HL-60 (cell line): ENCODE measurements at regions not wholly inside any gene's neighbourhood (a gene's known extent, or its start where the extent isn't known, plus 50 kb on each side); places are given as distances from the start of the nearest gene placed in this dataset.

Experiments used
- GABPA ChIP-seq: IDR thresholded peaks from 2 replicates; pipeline ENCODE4 v1.6.1; 2012; ENCODE audit warnings: low read depth
- TF ChIP-seq, protein P1 (sequence below): IDR thresholded peaks from one replicate; pipeline ENCODE4 v1.5.1; 2011; ENCODE audit warnings: low read length, control low read depth, inconsistent platforms; ENCODE audit not compliant: insufficient read depth
- TF ChIP-seq, protein P2 (sequence below): IDR thresholded peaks from 2 replicates; pipeline ENCODE4 v1.6.1; 2012; ENCODE audit warnings: low read depth; ENCODE audit not compliant: insufficient replicate concordance

DNA sequence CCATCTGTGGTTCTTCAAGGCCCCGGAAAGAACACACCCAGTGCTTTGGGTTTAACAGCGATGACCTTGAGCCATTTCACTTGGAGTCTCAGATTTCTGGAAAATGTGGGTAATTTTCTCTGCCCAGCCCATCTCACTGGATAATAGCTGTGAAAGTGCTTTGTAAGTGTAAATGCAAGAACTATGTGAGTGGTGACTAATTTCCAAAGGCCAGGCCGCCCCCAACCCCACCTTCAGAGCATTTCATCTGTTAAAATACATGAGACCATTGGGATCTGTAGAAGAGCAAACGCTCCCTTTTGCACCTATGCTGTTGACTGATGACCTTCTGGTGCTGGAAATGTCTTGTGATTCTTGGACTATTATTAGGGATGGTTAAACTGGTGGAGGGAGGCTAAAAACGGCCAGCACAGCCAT is 196.8 kb upstream of the LPP start:
- TF ChIP-seq, protein P1, sequence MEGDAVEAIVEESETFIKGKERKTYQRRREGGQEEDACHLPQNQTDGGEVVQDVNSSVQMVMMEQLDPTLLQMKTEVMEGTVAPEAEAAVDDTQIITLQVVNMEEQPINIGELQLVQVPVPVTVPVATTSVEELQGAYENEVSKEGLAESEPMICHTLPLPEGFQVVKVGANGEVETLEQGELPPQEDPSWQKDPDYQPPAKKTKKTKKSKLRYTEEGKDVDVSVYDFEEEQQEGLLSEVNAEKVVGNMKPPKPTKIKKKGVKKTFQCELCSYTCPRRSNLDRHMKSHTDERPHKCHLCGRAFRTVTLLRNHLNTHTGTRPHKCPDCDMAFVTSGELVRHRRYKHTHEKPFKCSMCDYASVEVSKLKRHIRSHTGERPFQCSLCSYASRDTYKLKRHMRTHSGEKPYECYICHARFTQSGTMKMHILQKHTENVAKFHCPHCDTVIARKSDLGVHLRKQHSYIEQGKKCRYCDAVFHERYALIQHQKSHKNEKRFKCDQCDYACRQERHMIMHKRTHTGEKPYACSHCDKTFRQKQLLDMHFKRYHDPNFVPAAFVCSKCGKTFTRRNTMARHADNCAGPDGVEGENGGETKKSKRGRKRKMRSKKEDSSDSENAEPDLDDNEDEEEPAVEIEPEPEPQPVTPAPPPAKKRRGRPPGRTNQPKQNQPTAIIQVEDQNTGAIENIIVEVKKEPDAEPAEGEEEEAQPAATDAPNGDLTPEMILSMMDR, result no peak
- no peak for TF ChIP-seq GABPA
- TF ChIP-seq, protein P2, sequence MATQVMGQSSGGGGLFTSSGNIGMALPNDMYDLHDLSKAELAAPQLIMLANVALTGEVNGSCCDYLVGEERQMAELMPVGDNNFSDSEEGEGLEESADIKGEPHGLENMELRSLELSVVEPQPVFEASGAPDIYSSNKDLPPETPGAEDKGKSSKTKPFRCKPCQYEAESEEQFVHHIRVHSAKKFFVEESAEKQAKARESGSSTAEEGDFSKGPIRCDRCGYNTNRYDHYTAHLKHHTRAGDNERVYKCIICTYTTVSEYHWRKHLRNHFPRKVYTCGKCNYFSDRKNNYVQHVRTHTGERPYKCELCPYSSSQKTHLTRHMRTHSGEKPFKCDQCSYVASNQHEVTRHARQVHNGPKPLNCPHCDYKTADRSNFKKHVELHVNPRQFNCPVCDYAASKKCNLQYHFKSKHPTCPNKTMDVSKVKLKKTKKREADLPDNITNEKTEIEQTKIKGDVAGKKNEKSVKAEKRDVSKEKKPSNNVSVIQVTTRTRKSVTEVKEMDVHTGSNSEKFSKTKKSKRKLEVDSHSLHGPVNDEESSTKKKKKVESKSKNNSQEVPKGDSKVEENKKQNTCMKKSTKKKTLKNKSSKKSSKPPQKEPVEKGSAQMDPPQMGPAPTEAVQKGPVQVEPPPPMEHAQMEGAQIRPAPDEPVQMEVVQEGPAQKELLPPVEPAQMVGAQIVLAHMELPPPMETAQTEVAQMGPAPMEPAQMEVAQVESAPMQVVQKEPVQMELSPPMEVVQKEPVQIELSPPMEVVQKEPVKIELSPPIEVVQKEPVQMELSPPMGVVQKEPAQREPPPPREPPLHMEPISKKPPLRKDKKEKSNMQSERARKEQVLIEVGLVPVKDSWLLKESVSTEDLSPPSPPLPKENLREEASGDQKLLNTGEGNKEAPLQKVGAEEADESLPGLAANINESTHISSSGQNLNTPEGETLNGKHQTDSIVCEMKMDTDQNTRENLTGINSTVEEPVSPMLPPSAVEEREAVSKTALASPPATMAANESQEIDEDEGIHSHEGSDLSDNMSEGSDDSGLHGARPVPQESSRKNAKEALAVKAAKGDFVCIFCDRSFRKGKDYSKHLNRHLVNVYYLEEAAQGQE, result no peak
